PC-3 (cell line): ENCODE measurements at regions not wholly inside any gene's neighbourhood (a gene's known extent, or its start where the extent isn't known, plus 50 kb on each side); places are given as distances from the start of the nearest gene placed in this dataset.

ENCODE experiments used
- CTCF ChIP-seq: fragments of 300-600 bp; sonication (generic); conservative IDR thresholded peaks from 2 replicates; pipeline ENCODE4 v1.5.1; 2017; ENCODE audit warnings: antibody characterized with exemption, low read depth, mild to moderate bottlenecking, low read length
- EZH2 ChIP-seq: fragments of 300-600 bp; sonication (generic); IDR thresholded peaks from one replicate; pipeline ENCODE4 v1.6.1; 2017; ENCODE audit warnings: antibody characterized with exemption, mild to moderate bottlenecking, low read length; ENCODE audit not compliant: unreplicated experiment

DNA sequence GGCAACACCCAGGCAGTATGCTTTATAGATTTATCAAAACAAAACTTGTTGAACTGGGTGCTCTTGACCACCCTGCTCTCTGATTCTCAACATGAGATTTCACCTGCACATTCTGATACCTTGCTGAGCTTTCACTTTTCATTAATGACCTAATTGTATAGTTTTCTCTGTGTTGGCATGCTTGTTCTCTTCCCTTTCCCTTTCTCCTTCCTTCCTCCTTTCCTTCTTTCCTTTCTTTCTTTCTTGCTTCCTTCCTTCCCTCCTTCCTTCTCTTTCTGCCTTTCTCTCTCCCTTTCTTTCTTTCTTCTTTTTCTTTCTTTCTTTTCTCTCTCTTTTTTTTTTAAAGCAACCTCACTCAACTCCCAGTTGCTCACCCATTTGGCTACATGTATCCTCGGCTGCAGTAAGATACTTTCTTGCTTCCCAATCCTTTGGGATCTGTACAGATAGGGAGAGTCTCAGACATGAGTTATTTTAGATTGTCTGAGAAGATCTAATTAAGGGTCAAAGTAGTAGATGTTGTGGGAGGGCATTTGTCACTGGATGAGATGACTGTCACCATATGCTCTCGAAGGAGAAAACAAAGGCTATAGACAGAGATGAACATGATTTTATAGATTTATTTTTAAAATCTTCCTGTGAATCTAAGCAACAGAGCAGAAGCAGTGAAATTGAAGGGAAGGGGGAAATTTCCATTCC lies 458.0 kb downstream of the USP25 start:
- no peak for TF ChIP-seq CTCF
- no peak for TF ChIP-seq EZH2
